MG63 (cell line): ENCODE measurements at regions not wholly inside any gene's neighbourhood (a gene's known extent, or its start where the extent isn't known, plus 50 kb on each side); places are given as distances from the start of the nearest gene placed in this dataset.
"Not testable (repeated sequence)": the region's sequence is repeated elsewhere in the genome, so short reads cannot be mapped to it uniquely, and the experiment has no call there.

Experiments
- DNase-seq: peaks from one replicate; pipeline ENCODE4 v3.0.0-alpha.2; 2020
- H3K27me3 ChIP-seq: fragments of 250-450 bp; sonication (Bioruptor Pico); 2 replicates; pipeline ENCODE4 v1.5.1; 2020; ENCODE audit warnings: mild to moderate bottlenecking, moderate library complexity
- H3K36me3 ChIP-seq: fragments of 250-450 bp; sonication (Bioruptor Pico); 2 replicates; pipeline ENCODE4 v1.5.1; 2020; ENCODE audit warnings: mild to moderate bottlenecking, moderate library complexity
- H3K4me3 ChIP-seq: fragments of 250-450 bp; sonication (Bioruptor Pico); 2 replicates; pipeline ENCODE4 v1.5.1; 2020; ENCODE audit warnings: mild to moderate bottlenecking, moderate library complexity
- H3K9me3 ChIP-seq: fragments of 250-450 bp; sonication (Bioruptor Pico); 2 replicates; pipeline ENCODE4 v1.5.1; 2020; ENCODE audit warnings: mild to moderate bottlenecking, moderate library complexity

DNA sequence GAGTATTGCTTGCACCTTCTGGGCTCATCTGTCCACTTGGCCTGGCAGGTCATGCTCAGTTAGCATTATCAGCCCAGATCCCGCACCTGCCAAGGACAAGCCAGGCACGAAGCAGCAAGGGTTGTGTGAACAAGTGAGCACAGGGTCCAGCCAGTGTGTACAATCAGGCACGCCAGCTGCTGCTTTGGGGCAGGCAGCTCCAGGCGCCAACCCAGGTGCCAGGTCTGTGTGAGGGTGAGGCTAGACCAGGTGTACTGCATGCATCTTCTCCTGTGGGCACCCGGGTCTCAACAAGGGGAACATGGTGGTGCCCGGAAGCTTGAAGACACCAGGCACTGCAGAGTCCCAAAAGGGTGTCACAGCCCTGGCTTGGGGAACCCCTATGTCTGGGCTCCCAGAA lies 1446.8 kb downstream of the PCDH9 start:
- no peak for DNase-seq
- H3K36me3 ChIP-seq, result no peaks in the 10 kb centered on the region
- no peaks in the 10 kb centered on the region for H3K9me3 ChIP-seq
- no peaks in the 10 kb centered on the region for H3K27me3 ChIP-seq
- H3K4me3 ChIP-seq, result no peak overlapping the region

DNA sequence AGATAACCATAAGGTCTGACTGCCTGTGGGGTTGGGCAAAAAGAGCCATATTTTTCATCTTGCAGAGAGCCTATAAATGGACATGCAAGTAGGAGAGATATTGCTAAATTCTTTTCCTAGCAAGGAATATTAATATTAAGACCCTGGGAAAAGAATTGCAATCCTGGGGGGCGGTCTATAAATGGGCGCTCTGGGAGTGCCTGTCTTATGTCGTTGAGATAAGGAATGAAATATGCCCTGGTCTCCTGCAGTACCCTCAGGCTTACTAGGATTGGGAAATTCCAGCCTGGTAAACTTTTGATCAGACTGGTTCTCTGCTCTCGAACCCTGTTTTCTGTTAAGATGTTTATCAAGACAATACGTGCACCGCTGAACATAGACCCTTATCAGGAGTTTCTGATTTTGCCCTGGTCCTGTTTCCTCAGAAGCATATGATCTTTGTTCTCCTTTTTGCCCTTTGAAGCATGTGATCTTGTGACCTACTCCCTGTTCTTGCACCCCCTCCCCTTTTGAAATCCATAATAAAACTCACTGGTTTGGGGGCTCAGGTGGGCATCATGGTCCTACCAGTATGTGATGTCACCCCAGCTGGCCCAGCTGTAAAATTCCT lies 1458.3 kb downstream of the PCDH9 start:
- H3K9me3 ChIP-seq, H3K36me3 ChIP-seq, H3K27me3 ChIP-seq, H3K4me3 ChIP-seq, DNase-seq: not testable (repeated sequence)

DNA sequence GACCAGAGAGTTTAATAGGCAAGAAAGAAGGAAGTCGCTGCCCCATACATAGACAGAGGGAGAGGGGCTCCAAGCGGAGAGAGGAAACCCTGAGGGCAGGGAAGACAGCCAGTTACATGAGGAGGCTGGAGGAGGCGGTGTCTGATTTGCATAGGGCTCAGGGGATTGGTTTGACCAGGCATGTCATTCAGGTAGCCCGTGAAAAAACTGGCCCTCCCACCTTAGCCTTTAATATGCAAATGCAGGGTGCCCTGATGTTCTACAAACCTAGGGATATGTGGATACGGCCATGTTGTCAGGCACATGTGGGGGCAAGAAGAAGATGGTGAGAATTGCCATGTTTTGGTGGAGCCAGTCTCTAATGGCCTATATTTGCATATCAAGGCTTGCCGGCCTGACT lies 1461.6 kb downstream of the PCDH9 start:
- Histone ChIP-seq H3K27me3 (no peaks in the 10 kb centered on the region), H3K4me3 (no peak overlapping the region), H3K9me3 (peaks cover 4% of the 10 kb centered on the region; the same call in 1 of the 2 replicates), H3K36me3 (no peaks in the 10 kb centered on the region)
- no peak for DNase-seq

DNA sequence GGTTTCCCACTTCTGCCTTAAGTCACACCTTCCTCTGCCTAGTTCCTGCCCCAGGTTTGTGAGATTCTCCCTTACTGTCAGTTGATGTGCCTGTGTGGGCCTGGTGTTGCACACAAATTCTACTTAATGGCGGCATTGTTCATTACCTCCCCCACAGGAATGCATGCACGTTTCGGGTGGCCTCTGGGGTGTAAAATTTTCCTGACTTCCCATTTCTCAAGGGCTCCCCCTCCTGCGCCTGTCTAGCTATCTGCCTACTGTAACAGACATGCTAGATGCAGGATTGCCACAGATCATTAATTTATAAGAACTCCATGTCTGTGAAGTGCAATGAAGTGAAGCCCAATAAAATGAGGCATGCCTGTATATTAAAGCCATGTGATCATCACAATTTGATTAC lies 1466.3 kb downstream of the PCDH9 start:
- Histone ChIP-seq H3K4me3 (no peak overlapping the region), H3K36me3 (no peaks in the 10 kb centered on the region), H3K27me3 (no peaks in the 10 kb centered on the region), H3K9me3 (peaks cover 10% of the 10 kb centered on the region)
- DNase-seq, result no peak

DNA sequence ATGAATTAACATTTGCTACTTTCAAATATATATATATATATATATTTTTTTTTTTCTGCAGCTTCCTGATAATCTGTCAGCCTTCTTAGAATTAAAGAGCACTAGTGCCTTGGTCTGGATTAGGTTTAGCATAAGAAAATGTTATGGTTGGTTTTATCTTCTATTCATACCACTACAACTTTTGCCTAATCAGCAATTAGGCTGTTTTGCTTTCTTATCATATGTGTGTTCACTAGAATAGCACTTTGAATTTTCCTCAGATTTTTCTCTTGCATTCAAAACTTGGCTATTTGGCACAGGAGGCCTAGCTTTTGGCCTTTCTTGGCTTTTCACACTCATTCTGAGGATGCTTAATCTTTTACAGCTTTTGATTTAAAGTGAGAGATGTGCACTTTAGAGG lies 1468.1 kb downstream of the PCDH9 start:
- no peaks in the 10 kb centered on the region for H3K27me3 ChIP-seq
- peaks cover 12% of the 10 kb centered on the region for H3K9me3 ChIP-seq
- no peak overlapping the region for H3K4me3 ChIP-seq
- no peaks in the 10 kb centered on the region for H3K36me3 ChIP-seq
- no peak for DNase-seq

DNA sequence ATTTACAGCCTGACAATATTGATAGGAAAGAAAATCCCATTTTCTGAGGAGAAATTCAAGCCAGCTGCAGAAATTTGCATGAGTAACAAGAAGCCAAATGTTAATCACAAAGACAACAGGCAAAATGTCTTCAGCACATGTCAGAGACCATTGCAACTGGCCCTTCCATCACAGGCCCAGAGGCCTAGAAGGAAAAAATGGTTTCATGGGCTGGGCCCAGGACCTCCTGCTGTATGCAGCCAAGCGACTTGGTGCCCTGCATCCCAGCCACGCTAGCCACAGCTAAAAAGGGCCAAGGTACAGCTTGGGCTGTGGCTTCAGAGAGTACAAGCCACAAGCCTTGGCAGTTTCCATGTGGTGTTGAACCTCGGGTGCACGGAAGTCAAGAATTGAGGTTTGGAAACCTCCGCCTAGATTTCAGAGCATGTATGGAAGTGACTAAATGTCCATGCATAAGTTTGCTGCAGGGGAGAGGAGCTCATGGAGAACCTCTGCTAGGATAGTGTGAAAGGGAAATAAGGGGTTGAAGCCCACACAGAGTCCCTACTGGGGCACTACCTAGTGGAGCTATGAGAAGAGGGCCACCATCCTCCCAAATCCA lies 1474.0 kb downstream of the PCDH9 start:
- no peak for DNase-seq
- Histone ChIP-seq H3K4me3 (no peak overlapping the region), H3K9me3 (peaks cover 12% of the 10 kb centered on the region), H3K27me3 (no peaks in the 10 kb centered on the region), H3K36me3 (no peaks in the 10 kb centered on the region)

DNA sequence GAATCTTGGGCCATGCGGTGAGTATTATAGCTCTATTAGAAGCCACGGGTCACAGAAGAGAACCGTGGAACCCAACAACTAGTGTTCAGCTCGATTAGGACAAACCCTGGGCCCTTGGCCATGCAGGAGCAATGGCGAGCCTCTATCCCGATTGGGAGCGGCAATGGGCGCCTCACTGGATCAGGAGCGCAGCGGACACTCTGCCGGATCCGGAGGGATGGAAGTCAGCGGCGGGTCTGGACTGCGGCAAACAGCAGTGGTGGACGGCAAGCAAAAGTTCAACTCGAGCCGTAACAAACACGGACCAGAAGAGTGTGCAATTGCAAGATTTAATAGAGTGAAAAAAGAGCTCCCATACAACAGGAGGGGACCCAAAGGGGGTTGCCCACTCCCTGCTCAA lies 1481.9 kb downstream of the PCDH9 start:
- no peaks in the 10 kb centered on the region for H3K36me3 ChIP-seq
- DNase-seq, result no peak

DNA sequence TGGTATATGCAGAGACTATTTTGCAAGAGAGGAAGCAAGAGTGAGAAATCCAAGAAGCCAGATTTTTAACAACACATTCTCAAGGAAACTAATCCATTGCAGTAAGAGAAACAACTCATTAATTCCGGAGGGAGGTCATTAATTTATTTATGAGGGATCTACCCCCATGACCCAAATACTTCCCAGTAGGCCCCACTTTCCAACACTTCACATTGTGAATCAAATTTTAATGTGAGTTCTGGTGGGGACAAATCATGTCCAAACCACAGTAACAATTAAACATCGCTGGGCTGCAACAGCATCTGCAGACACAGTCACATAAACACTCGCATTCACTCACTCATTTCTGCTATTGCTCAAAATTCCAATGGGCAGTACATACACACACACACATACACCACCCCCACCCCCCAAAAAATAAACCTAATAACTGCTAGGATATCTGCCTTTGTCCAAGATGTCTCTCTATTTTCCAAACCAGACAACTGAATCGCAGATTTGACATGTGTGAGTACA lies 1483.7 kb downstream of the PCDH9 start:
- H3K4me3 ChIP-seq, result no peak overlapping the region
- DNase-seq, result no peak
- no peaks in the 10 kb centered on the region for H3K36me3 ChIP-seq
- H3K27me3 ChIP-seq, result no peaks in the 10 kb centered on the region
- 0 out of 2 replicates have a peak, but pooled peaks cover 3% of the 10 kb centered on the region for H3K9me3 ChIP-seq

More for the DNA sequence above, 1481.9 kb downstream of the PCDH9 start:
- H3K4me3 ChIP-seq, result no peak overlapping the region
- H3K9me3 ChIP-seq, result 0 out of 2 replicates have a peak, but pooled peaks cover 3% of the 10 kb centered on the region
- H3K27me3 ChIP-seq, result no peaks in the 10 kb centered on the region

DNA sequence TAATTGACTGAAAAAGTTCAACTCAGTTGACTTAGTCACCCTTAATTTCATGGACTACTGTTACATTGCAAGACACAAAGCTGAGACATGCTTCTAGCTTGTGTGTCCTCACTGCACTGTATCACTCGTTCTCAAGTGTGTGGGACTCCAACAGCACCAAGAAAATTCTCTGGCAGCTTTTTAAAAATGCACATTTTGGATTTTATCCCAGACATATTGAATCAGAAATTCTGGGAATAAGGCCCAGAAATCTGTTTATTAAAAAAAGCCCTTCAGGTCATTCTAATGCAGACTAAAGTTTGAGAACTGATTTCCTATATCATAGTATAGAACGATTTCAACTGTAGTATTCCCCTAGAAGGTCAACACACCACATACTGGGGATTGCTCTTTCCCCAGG lies 1485.3 kb downstream of the PCDH9 start:
- Histone ChIP-seq H3K9me3 (0 out of 2 replicates have a peak, but pooled peaks cover 3% of the 10 kb centered on the region), H3K4me3 (no peak overlapping the region), H3K36me3 (no peaks in the 10 kb centered on the region), H3K27me3 (no peaks in the 10 kb centered on the region)
- peak; percentile 53 for DNase-seq

DNA sequence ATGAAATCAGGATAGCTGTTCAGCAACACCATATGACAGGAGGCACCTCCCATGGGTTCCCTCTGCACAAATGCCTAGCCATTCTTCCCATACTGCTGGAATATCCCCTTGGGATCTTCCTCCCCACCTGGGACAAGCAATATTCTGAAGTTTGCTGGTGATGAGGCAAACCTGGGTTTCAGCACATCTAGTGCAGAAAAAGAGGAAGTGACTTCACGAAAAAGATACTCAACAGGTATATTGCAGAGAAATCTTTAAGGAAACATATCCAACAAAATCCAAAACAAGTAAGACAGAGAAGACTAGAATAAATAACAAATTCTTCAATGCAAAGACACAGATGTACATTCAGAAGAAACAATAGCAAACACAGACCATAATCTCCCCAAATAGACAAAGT lies 1497.0 kb downstream of the PCDH9 start:
- H3K36me3 ChIP-seq, result no peaks in the 10 kb centered on the region
- no peak for DNase-seq

DNA sequence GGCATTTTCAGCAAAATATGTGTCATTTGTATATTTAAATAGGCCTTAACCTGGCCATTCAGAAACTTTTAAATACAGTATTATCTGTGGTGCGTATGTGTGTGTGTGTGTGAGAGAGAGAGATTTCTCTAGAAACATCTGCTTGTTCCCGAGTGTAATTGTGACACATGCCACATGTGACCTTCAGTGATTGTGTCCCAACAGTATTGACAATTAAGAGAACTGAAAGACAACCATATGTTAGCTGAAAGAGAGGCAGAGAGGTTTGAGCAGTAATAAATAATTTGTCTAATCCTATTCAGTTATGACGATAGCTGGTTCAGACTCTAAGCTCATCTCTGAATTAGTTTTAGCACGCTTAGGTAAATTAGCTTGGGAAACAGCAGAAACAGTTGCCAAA lies 1503.1 kb downstream of the PCDH9 start:
- DNase-seq, result no peak
- no peak overlapping the region for H3K4me3 ChIP-seq
- no peaks in the 10 kb centered on the region for H3K27me3 ChIP-seq
- no peaks in the 10 kb centered on the region for H3K36me3 ChIP-seq
- no peaks in the 10 kb centered on the region for H3K9me3 ChIP-seq

More for the DNA sequence above, 1497.0 kb downstream of the PCDH9 start:
- no peak overlapping the region for H3K4me3 ChIP-seq
- peaks cover 10% of the 10 kb centered on the region for H3K9me3 ChIP-seq
- no peaks in the 10 kb centered on the region for H3K27me3 ChIP-seq

DNA sequence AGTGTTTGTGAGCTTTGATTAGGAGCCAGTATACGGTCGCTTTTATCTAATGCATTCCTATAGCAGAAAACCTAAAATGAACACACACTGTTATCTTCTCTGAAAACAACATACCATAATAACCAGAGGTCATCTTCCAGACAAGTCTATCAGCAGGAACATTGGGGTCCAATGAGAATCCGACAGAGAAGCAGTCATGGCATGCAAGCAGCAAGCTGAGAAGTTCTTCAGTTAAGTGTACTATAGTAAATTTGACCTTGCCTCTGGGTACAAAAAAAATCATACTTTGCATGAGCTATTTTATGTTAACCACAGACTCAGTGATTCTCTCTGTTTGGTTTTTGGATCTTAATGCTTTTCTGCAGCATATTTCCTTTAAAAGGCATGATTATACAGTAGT lies 1505.1 kb downstream of the PCDH9 start:
- Histone ChIP-seq H3K36me3 (no peaks in the 10 kb centered on the region), H3K27me3 (no peaks in the 10 kb centered on the region), H3K9me3 (no peaks in the 10 kb centered on the region), H3K4me3 (no peak overlapping the region)
- no peak for DNase-seq

DNA sequence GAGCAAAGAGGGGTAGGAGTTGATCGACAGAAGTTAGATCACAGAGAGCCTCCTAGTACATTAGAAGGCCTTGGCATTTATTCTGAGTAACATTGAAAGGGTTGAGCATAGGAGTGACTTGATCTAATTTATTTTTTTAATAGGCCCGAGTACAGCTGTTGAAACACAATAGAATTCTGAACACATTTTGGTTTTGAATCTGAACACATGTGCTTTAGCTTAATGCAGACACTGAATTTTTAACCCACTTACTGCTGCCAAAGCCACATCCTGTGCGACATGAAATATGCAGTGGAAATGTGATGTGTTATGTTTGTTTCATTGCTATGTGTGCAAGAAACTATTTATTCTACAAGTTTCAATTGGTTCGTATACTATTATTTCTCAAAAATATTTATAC lies 1505.9 kb downstream of the PCDH9 start:
- DNase-seq, result peak; percentile 10
- Histone ChIP-seq H3K27me3 (no peaks in the 10 kb centered on the region), H3K4me3 (no peak overlapping the region), H3K36me3 (no peaks in the 10 kb centered on the region), H3K9me3 (no peaks in the 10 kb centered on the region)

DNA sequence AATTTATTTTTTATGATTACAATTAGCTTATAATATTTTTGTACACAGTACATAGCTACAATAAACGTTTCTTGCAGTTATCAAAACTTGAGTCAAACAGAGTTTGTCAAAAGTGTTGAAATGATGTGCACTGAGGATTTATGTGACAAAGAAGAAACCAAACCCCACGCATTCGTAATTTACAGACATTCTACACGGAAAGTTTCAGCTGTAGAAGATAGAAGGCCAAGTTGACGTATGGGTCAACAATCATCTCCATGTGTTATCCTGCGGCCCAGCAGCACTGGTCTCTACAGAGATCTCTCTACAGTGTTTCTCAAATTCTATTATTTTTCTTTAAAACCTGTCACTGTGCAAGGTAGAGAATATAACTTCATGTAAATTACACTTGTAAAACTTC lies 1507.6 kb downstream of the PCDH9 start:
- DNase-seq, result no peak
- peaks cover 3% of the 10 kb centered on the region; the same call in 1 of the 2 replicates for H3K9me3 ChIP-seq
- H3K36me3 ChIP-seq, result no peaks in the 10 kb centered on the region
- no peak overlapping the region for H3K4me3 ChIP-seq
- H3K27me3 ChIP-seq, result no peaks in the 10 kb centered on the region

DNA sequence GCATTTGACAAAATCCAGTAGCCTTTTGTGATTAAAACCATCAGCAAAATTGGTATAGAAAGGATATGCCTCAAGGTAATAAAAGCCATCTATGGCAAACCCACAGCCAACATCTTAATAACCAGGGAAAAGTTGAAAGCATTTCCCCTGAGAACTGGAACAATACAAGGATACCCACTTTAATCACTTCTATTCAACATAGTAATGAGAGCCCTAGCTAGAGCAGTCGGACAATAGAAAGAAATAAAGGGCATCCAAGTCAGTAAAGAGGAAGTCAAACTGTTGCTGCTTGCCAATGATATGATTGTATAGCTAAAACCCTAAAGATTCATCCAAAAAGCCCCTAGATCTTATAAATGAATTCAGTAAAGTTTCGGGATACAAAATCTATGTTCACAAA lies 1510.3 kb downstream of the PCDH9 start:
- H3K27me3 ChIP-seq, result no peaks in the 10 kb centered on the region
- H3K4me3 ChIP-seq, result no peak overlapping the region
- peaks cover 3% of the 10 kb centered on the region; the same call in 1 of the 2 replicates for H3K9me3 ChIP-seq
- no peak for DNase-seq
- H3K36me3 ChIP-seq, result no peaks in the 10 kb centered on the region

DNA sequence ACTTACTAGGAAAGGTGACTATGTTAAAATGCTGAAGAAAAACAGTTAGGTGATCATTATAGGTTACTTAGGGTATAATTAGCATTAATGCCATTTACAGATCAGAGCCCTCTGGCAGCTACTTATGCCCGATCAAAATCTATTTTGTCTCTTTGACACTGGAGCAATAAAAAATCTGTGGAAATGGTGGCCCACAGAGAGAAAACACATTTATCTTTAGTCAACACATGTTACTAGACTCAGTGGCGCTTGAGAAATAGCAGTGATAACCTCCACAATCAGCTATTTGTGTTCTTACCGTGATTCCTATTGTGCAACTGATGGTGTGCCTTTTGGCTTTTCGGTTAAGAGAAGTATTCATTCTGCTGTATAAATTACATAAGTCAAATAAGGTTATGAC lies 1519.6 kb downstream of the PCDH9 start:
- H3K9me3 ChIP-seq, result no peaks in the 10 kb centered on the region
- no peaks in the 10 kb centered on the region for H3K36me3 ChIP-seq
- DNase-seq, result no peak
- no peak overlapping the region for H3K4me3 ChIP-seq
- H3K27me3 ChIP-seq, result no peaks in the 10 kb centered on the region

DNA sequence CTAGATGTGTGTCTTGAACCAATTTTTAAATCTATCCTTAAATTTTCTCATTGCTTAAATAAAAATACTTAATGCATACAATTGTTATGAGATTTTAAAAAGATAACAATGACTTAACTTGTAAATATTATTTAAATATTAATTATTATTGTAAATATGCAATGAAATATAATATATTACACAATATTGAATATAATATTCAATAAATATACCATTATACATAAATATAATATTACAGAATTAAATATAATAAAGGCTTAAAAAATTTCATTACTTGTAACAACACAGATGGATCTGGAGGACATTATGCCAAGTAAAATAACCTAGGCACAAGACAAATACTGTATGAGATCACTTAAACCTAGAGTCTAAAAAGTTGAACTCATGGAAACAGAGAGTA lies 1532.3 kb downstream of the PCDH9 start:
- no peaks in the 10 kb centered on the region for H3K27me3 ChIP-seq
- H3K9me3 ChIP-seq, result no peaks in the 10 kb centered on the region; the same call in 1 of the 2 replicates
- H3K4me3 ChIP-seq, result no peak overlapping the region
- DNase-seq, result no peak
- H3K36me3 ChIP-seq, result no peaks in the 10 kb centered on the region

DNA sequence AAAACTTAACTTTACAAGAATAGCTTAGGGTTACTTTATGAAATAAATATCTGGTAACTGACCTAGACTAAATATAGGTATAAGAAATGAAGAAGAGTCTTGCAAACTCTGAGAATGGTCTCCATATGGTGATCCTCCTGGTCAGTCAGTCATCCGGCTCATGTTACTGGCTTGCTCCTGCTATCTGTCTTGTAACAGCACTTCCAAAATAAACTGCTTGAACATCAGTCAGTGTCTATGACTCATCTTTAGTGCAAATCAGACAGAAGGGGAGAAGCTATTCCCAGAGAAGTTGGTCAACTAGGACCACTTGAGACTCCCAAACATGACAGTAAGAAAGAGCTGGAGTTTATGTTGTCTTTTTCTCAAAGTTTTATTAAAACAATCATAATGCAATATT lies 1550.9 kb downstream of the PCDH9 start:
- Histone ChIP-seq H3K4me3 (no peak overlapping the region), H3K9me3 (no peaks in the 10 kb centered on the region; the same call in 1 of the 2 replicates), H3K27me3 (no peaks in the 10 kb centered on the region), H3K36me3 (no peaks in the 10 kb centered on the region)
- DNase-seq, result no peak
